H9 (cell line): ENCODE measurements at regions not wholly inside any gene's neighbourhood (a gene's known extent, or its start where the extent isn't known, plus 50 kb on each side); places are given as distances from the start of the nearest gene placed in this dataset.

Experiments
- DNase-seq: peaks from one replicate; pipeline ENCODE4 v3.0.0-alpha.2; 2017
- H2AFZ ChIP-seq: one replicate; pipeline ENCODE4 v1.6.1; 2013; ENCODE audit warnings: mild to moderate bottlenecking, low read length, control low read depth, moderate library complexity
- H2AK5ac ChIP-seq: 2 replicates; pipeline ENCODE4 v1.6.1; 2013; ENCODE audit warnings: low read length, control low read depth, mixed read lengths; ENCODE audit not compliant: insufficient read length
- H2BK120ac ChIP-seq: one replicate; pipeline ENCODE4 v1.6.1; 2013; ENCODE audit warnings: low read depth, mild to moderate bottlenecking, low read length, control low read depth, inconsistent platforms; ENCODE audit not compliant: poor library complexity, severe bottlenecking
- H2BK12ac ChIP-seq: 2 replicates; pipeline ENCODE4 v1.6.1; 2013; ENCODE audit warnings: low read length, control low read depth, mixed read lengths, low read depth; ENCODE audit not compliant: insufficient read length
- H2BK15ac ChIP-seq: 2 replicates; pipeline ENCODE4 v1.6.1; 2013; ENCODE audit warnings: low read depth, low read length, control low read depth
- H2BK20ac ChIP-seq: one replicate; pipeline ENCODE4 v1.6.1; 2013; ENCODE audit warnings: low read depth, mild to moderate bottlenecking, low read length, control low read depth, inconsistent platforms; ENCODE audit not compliant: poor library complexity, severe bottlenecking
- H2BK5ac ChIP-seq: 2 replicates; pipeline ENCODE4 v1.6.1; 2013; ENCODE audit warnings: low read length, control low read depth, mixed read lengths; ENCODE audit not compliant: insufficient read length
- H3K14ac ChIP-seq: 2 replicates; pipeline ENCODE4 v1.6.1; 2013; ENCODE audit warnings: low read length, control low read depth; ENCODE audit not compliant: insufficient read depth
- H3K18ac ChIP-seq: 2 replicates; pipeline ENCODE4 v1.6.1; 2013; ENCODE audit warnings: low read depth, mild to moderate bottlenecking, mixed read lengths, low read length, control low read depth; ENCODE audit not compliant: insufficient read length
- H3K23ac ChIP-seq: 2 replicates; pipeline ENCODE4 v1.6.1; 2013; ENCODE audit warnings: low read length, control low read depth, mixed read lengths, low read depth; ENCODE audit not compliant: insufficient read length
- H3K23me2 ChIP-seq: 2 replicates; pipeline ENCODE4 v1.6.1; 2013; ENCODE audit warnings: low read depth, mild to moderate bottlenecking, mixed read lengths, low read length, control low read depth; ENCODE audit not compliant: insufficient read length, poor library complexity, severe bottlenecking
- H3K27ac ChIP-seq: 2 replicates; pipeline ENCODE4 v1.5.1; 2013; ENCODE audit warnings: low read length, control low read depth, mixed read lengths, low read depth; ENCODE audit not compliant: insufficient read length
- H3K27me3 ChIP-seq: 2 replicates; pipeline ENCODE4 v1.6.1; 2013; ENCODE audit warnings: low read length, control low read depth, inconsistent platforms; ENCODE audit not compliant: insufficient read depth
- H3K4ac ChIP-seq: 2 replicates; pipeline ENCODE4 v1.6.1; 2013; ENCODE audit warnings: low read depth, mild to moderate bottlenecking, control low read depth, inconsistent platforms, low read length, moderate library complexity
- H3K4me1 ChIP-seq: 2 replicates; pipeline ENCODE4 v1.6.1; 2013; ENCODE audit warnings: low read length, control low read depth, inconsistent platforms; ENCODE audit not compliant: insufficient read depth
- H3K4me2 ChIP-seq: 2 replicates; pipeline ENCODE4 v1.6.1; 2013; ENCODE audit warnings: low read length, control low read depth, mixed read lengths; ENCODE audit not compliant: insufficient read length, insufficient read depth
- H3K56ac ChIP-seq: 2 replicates; pipeline ENCODE4 v1.6.1; 2013; ENCODE audit warnings: low read depth, mild to moderate bottlenecking, mixed read lengths, low read length, control low read depth; ENCODE audit not compliant: insufficient read length
- H3K79me1 ChIP-seq: 2 replicates; pipeline ENCODE4 v1.6.1; 2013; ENCODE audit warnings: low read depth, mild to moderate bottlenecking, moderate library complexity, low read length, control low read depth, inconsistent platforms; ENCODE audit not compliant: insufficient read depth, poor library complexity, severe bottlenecking
- H3K79me2 ChIP-seq: 2 replicates; pipeline ENCODE4 v1.6.1; 2013; ENCODE audit warnings: low read length, control low read depth, inconsistent platforms; ENCODE audit not compliant: insufficient read depth
- H3K9ac ChIP-seq: 2 replicates; pipeline ENCODE4 v1.6.1; 2013; ENCODE audit warnings: low read length, control low read depth, mixed read lengths; ENCODE audit not compliant: insufficient read length; ENCODE audit errors: extremely low read depth
- H3K9me3 ChIP-seq: one replicate; pipeline ENCODE4 v1.6.1; 2013; ENCODE audit warnings: low read depth, low read length, inconsistent platforms; ENCODE audit not compliant: control insufficient read depth
- H3T11ph ChIP-seq: one replicate; pipeline ENCODE4 v1.6.1; 2013; ENCODE audit warnings: mild to moderate bottlenecking, low read length, control low read depth, inconsistent platforms
- H4K20me1 ChIP-seq: one replicate; pipeline ENCODE4 v1.6.1; 2013; ENCODE audit not compliant: control insufficient read depth, insufficient read length, insufficient read depth
- H4K5ac ChIP-seq: 2 replicates; pipeline ENCODE4 v1.6.1; 2013; ENCODE audit warnings: low read depth, mild to moderate bottlenecking, mixed read lengths, low read length, control low read depth; ENCODE audit not compliant: insufficient read length
- H4K8ac ChIP-seq: replicated peaks from 2 replicates; pipeline ENCODE4 v1.6.1; 2013; ENCODE audit warnings: low read length, control low read depth, mixed read lengths, low read depth; ENCODE audit not compliant: insufficient read length
- H4K91ac ChIP-seq: 2 replicates; pipeline ENCODE4 v1.6.1; 2013; ENCODE audit warnings: low read depth, mild to moderate bottlenecking, moderate library complexity, mixed read lengths, low read length, control low read depth; ENCODE audit not compliant: insufficient read length
- H3K27ac Mint-ChIP-seq, 3 experiments: 2 replicates in 2 of 3; 3 replicates in 1 of 3; pipeline ENCODE4 v1.8.0; 2020 to 2021; ENCODE audit warnings: mixed read lengths in 3 of 3, mild to moderate bottlenecking in 1 of 3, moderate library complexity in 1 of 3
- H3K27me3 Mint-ChIP-seq: 2 replicates; pipeline ENCODE4 v1.8.0; 2021; ENCODE audit warnings: low read depth, mild to moderate bottlenecking, moderate library complexity, mixed read lengths
- H3K36me3 Mint-ChIP-seq, 3 experiments: 2 replicates in 2 of 3; 3 replicates in 1 of 3; pipeline ENCODE4 v1.8.0; 2020 to 2021; ENCODE audit warnings: low read depth in 3 of 3, mixed read lengths in 3 of 3; ENCODE audit not compliant: insufficient read depth in 1 of 3
- H3K4me1 Mint-ChIP-seq, 2 experiments: 2 replicates each; pipeline ENCODE4 v1.8.0; 2020; ENCODE audit warnings: mixed read lengths in 2 of 2
- H3K4me3 Mint-ChIP-seq, 2 experiments: 2 replicates in 1 of 2; 3 replicates in 1 of 2; pipeline ENCODE4 v1.8.0; 2020 to 2021; ENCODE audit warnings: mild to moderate bottlenecking in 2 of 2, mixed read lengths in 2 of 2, moderate library complexity in 1 of 2
- H3K9me3 Mint-ChIP-seq, 2 experiments: 2 replicates in 1 of 2; 3 replicates in 1 of 2; pipeline ENCODE4 v1.8.0; 2020; ENCODE audit warnings: mild to moderate bottlenecking in 2 of 2, mixed read lengths in 2 of 2, moderate library complexity in 1 of 2
- CTCF ChIP-seq: fragments of 200-600 bp; sonication (generic); conservative IDR thresholded peaks from 3 replicates; pipeline ENCODE4 v1.8.0; 2021; ENCODE audit warnings: antibody characterized with exemption, mild to moderate bottlenecking
- WGBS: extraction: QIAGEN DNeasy Blood & Tissue Kit; methylation state at CpG from one replicate; pipeline ENCODE4 v1.1.7; 2013; ENCODE audit warnings: missing lambda C conversion rate, low lambda C conversion rate, mixed read lengths; ENCODE audit not compliant: insufficient read length; ENCODE audit errors: extremely low coverage; 5-methylcytosine and 5-hydroxymethylcytosine counted together

- H3K23ac ChIP-seq = no peak overlapping the region
- H2AK5ac ChIP-seq = no peak overlapping the region
- no peak overlapping the region for H3K4me2 ChIP-seq
- H3K9me3 Mint-ChIP-seq = no peaks in the 10 kb centered on the region
- H3K4me3 Mint-ChIP-seq = no peak overlapping the region
- H3K27ac Mint-ChIP-seq = no peak overlapping the region
- H3K27ac ChIP-seq = no peak overlapping the region
- no peak overlapping the region for H4K8ac ChIP-seq
- H3K79me1 ChIP-seq = no peaks in the 10 kb centered on the region
- no peaks in the 10 kb centered on the region for H3K23me2 ChIP-seq
- WGBS = no CpG with 5 or more reads among the region's 3 CpGs
- H2BK20ac ChIP-seq = no peak overlapping the region
- H3K4ac ChIP-seq = no peak overlapping the region
- H3K14ac ChIP-seq = no peak overlapping the region
- H3K4me1 ChIP-seq = no peaks in the 10 kb centered on the region
- no peak for DNase-seq
- no peaks in the 10 kb centered on the region for H3K27me3 ChIP-seq
- no peak overlapping the region for H3K18ac ChIP-seq
- H3K36me3 Mint-ChIP-seq = 0 out of 7 replicates have a peak, but pooled peaks cover 0 to 4% (median 0%) of the 10 kb centered on the region in 3 experiments
- TF ChIP-seq CTCF = no peak
- H3K56ac ChIP-seq = no peak overlapping the region
- no peaks in the 10 kb centered on the region for H3K27me3 Mint-ChIP-seq
- no peak overlapping the region for H2BK5ac ChIP-seq
- no peak overlapping the region for H3K9ac ChIP-seq
- H4K20me1 ChIP-seq = no peaks in the 10 kb centered on the region
- H2BK15ac ChIP-seq = no peak overlapping the region
- no peak overlapping the region for H3T11ph ChIP-seq
- no peak overlapping the region for H2BK12ac ChIP-seq
- no peaks in the 10 kb centered on the region for H3K79me2 ChIP-seq
- H2BK120ac ChIP-seq = no peak overlapping the region
- no peak overlapping the region for H2AFZ ChIP-seq
- H3K9me3 ChIP-seq = no peaks in the 10 kb centered on the region
- H4K91ac ChIP-seq = no peak overlapping the region
- no peak overlapping the region for H4K5ac ChIP-seq
- H3K4me1 Mint-ChIP-seq = no peaks in the 10 kb centered on the region
These were observed 201.7 kb downstream of the CLIC5 start for GRCh38 chr6:45813943-45814342.
